Activated CD8-positive, alpha-beta memory T cell treated with anti-CD3 and anti-CD28 coated beads for 36 hours (primary cell): ENCODE measurements at regions not wholly inside any gene's neighbourhood (a gene's known extent, or its start where the extent isn't known, plus 50 kb on each side); places are given as distances from the start of the nearest gene placed in this dataset.
"Not testable (repeated sequence)": the region's sequence is repeated elsewhere in the genome, so short reads cannot be mapped to it uniquely, and the experiment has no call there.

Experiments used
- CTCF ChIA-PET: fragments of 350-600 bp; sonication (Branson Sonifier 250); formaldehyde crosslinking; loops from one replicate; lab custom pipeline; 2021; ENCODE audit warnings: antibody characterized with exemption; lab: Charles Lee
- POLR2A ChIA-PET: fragments of 350-600 bp; sonication (Branson Sonifier 250); formaldehyde crosslinking; loops from one replicate; lab custom pipeline; 2021; ENCODE audit warnings: antibody characterized with exemption; lab: Charles Lee

DNA sequence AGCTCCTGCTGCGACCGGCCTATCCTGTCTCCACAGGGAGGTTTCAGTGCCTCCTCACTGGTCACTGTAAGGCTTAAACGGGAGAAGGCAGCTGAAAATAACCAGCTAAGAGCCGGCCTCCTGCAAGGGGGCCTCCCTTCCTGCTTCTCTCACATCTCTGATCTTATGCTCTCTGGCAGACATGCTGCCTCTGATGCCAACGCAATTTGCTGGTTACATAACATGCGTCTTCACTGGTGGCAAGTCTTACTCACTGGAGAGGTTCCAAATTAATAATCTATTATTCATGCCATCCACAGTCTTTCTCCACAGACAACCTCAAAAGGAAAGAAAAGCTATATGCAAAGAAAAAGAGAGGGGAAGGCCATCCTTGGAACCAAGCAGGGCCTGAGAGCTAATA lies 91.8 kb upstream of the LRFN2 start:
- CTCF ChIA-PET, result no interaction called here
- POLR2A ChIA-PET, result no interaction called here

DNA sequence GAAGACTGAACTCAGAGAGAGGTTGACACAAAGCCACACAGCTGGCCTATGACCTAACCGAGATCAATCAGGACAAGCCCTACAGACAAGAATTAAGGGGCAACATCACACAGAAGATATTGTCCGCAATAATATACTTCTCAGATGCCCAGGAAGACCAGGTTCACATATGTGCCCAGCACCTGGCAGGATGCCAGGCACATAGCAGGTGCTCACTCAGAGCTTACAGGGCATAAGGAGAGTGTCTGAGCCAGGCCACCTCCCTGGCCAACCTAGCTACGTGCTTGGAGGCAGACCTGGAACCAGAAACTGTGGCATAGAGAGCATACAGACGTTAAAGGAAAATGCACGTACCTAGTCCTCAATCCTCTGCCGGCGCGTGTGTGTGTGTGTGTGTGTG lies 87.0 kb upstream of the LRFN2 start:
- CTCF ChIA-PET, result no interaction called here

DNA sequence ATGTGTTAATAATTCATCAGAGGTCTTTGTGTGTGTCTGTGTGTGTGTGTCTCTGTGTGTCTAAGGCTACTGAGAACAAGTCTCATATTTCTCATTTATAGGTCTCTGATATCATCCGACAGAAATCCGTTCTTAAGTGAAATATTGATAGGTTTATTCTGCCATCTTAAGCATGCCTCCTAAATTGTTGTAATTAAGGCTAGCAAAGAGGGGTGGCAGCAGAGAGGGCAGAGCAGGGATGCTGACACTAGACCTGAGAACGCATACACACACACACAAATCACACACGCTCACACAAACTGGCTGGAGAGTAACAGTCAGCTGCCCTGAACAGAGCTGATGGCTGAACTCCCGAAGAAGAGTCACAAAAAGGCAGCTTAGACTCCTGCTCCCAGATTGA lies 84.9 kb upstream of the LRFN2 start:
- POLR2A ChIA-PET, result no interaction called here
- CTCF ChIA-PET, result interaction anchor here (0.6 kb wide), 2 partner anchors 125 to 591 kb away, joined by 3 read pairs; no protein-coding TSS in a partner anchor

More for the DNA sequence above, 87.0 kb upstream of the LRFN2 start:
- POLR2A ChIA-PET, result no interaction called here

DNA sequence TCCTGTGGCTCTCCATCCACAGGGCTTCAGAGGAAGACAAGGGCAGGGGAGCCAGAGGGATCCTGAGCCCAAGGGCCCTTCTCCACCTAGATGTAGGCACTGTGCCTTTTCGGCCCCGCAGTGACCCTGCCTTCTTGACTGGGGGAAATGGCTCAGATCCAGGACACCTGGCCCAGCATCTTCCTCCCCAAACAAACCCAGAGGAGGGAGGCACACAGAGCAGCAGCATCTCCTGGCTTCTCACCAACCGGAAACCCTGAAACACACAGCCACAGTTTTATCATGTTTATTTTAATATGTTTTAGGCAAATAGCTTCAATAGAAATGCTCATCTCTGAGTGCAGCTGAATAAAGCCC lies 84.5 kb upstream of the LRFN2 start:
- POLR2A ChIA-PET, result no interaction called here
- CTCF ChIA-PET, result no interaction called here

DNA sequence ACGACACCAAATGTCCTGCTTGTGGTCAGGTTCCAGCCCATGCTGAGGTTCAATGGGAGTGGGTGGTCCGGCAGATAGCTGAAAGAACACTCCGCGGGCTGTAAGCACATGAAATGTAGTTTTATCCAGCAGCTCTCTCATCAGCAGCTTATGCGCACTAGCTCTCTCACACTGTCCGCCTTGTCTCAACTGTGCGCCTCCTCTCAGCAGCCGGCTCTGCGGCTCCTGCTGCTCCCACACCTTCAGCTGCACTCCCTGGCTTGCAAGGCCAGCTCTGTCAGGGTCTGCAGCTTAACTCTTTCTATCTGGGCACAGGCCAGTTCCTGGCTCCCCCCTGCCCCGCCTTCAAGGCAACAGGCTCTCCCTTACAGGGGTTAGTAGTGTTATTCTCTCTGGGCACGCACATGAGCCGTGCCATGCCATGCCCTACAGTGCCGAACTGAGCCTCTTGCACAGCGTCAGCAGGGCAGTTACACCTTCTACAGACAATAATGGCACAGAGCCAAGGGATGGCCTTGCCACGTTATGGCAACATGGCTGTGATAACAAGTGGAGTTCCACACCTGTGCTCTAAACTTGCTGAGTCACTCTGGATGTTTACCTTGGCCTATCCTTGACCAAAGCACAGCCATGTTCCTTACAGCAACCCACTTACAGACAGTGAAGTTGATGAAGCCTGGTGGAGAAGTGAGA lies 84.0 kb upstream of the LRFN2 start:
- ChIA-PET CTCF (no interaction called here), POLR2A (no interaction called here)

DNA sequence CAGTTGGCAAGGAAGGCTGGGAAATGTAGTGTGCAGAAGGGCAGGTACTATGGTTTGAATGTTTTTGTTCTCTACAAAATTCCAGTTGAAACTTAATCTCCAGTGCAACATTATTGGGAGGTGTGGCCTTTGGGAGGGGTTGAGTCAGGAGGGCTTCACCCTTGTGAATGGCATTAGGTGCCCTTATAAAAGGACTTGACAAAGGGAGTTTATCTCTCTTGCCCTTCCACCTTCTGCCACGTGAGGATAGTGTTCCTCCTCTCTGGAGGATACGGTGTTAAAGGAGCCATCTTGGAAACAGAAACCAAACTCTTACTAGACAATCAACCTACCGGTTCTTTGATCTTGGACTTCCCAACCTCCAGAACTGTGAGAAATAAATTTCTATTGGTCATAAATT lies 82.2 kb upstream of the LRFN2 start:
- POLR2A ChIA-PET, result no interaction called here
- CTCF ChIA-PET, result no interaction called here

DNA sequence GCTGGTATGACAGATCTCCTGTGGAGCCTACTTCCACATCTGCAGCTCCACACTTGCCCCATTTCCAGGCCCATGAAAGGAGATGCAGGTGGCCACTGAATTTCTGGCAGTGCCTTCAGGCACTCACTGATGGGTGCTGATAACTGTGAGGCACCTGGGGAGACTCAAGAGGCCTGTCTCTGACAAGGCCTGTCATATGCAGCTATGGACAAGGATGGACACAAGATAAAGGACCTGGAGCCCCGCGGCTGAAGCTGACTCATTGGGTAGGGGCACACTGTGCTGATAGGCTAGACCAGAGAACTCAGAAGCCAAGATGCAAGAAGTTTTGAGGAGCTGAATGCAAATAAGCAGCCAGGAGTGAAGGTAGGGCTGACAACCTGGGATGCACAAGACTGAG lies 81.0 kb upstream of the LRFN2 start:
- CTCF ChIA-PET, result no interaction called here
- POLR2A ChIA-PET, result no interaction called here

DNA sequence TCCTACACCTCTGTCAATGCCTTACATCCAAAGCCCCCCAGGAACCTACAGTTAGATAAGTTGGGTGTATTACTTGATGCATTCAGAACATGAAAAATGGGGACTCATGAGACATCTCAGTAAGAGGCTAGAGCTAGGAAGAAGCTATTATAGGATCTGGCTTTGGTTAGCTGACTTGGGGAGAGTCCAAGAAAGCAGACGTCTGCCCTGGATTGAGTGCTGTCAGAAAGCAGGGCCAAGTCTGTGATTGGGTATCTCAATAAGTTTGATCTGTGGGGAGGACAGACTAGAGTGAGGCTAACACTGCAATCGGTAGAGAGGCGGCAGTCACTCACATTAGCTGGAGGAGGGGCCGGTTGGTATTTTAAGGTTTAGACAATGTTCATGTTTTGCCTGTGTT lies 79.4 kb upstream of the LRFN2 start:
- ChIA-PET CTCF (no interaction called here), POLR2A (no interaction called here)

DNA sequence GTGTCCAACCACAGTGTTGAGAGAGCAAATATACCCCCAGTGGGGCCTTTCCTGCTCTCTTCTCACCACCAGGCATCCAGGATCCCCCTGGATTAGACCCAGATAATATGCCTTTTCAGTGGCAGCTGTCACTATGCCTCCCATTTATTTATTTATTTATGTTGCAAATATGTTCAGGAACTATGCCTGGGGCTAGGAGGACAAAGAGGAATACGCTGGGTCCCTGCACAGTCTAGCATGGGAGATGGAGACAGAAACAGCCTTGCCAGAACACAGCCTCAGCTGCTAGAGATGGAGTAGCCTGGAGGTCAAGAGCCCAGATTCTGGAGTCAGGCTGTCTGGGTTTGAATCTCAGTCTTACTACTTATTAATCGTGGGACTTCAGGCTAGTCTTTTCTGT lies 74.6 kb upstream of the LRFN2 start:
- POLR2A ChIA-PET, result no interaction called here
- CTCF ChIA-PET, result no interaction called here

DNA sequence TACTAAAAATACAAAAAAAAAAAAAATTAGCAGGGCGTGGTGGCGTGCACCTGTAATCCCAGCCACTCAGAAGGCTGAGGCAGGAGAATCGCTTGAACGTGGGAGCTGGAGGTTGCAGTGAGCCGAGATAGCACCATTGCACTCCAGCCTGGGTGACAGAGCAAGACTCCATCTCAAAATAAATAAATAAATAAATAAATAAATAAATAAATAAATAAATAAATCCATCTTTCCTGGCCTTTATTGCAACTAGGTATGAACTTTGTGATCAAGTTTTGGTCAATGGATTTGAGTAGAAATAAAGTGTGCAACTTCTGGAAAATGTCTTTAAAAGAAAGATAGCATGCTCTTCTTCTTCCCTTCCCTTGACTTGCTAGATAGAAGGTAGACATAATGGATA lies 69.6 kb upstream of the LRFN2 start:
- CTCF ChIA-PET, POLR2A ChIA-PET: not testable (repeated sequence)

DNA sequence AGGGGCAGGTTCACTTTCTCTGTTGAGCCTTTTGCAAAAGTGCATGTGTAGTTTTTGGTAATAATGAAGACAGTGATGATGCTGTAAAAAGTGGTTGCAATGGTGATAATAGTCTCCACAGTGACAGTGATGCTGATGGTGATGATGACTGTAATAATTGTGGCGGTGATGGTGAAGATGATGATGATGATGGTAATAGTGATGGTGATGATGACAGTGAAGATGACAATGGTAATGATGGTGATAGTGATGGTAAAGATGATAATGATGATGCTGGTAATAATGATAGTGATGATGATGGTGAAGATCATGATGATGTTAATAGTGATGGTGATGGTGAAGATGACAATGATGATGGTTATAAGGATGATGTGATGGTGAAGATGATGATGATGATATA lies 67.7 kb upstream of the LRFN2 start:
- POLR2A ChIA-PET, result no interaction called here
- CTCF ChIA-PET, result no interaction called here

DNA sequence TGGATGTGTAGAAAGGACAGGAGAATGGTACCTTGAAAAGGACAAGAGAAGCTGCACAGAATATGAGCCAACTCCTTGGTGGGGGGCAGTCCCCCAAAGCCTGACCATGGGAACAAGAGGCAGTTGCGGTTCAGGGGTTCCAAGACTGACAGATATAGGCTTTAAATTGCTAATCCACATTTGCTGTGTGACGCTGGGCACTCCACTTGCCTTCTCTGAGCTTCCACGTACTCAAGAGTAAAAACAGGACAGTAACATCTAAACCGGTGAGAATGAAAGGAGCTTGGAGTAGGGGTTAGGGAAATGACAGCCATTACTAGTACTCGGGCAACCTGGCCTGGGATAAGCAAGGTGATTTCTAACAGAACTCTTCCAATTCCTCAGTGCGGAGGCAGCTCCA lies 57.9 kb upstream of the LRFN2 start:
- POLR2A ChIA-PET, result no interaction called here

DNA sequence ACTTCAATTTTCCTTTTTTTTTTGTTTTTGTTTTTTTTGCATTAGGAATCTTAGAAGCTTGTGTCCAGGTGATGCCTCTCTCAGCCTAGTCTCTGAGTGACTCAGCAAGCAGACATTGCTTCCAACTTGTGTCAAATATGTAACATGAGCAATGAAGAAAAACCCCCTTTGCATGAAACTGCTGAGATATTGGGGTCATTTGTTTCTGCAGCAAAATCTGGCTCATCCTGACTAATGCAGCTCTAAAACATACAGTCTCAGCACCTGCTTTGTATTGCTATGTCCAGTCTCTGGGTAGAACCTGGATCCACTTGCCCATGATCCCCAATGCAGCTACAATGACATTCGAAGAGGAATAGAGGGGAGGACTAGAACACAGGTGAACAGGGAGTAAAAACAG lies 55.7 kb upstream of the LRFN2 start:
- POLR2A ChIA-PET, result no interaction called here

More for the DNA sequence above, 57.9 kb upstream of the LRFN2 start:
- CTCF ChIA-PET, result no interaction called here

DNA sequence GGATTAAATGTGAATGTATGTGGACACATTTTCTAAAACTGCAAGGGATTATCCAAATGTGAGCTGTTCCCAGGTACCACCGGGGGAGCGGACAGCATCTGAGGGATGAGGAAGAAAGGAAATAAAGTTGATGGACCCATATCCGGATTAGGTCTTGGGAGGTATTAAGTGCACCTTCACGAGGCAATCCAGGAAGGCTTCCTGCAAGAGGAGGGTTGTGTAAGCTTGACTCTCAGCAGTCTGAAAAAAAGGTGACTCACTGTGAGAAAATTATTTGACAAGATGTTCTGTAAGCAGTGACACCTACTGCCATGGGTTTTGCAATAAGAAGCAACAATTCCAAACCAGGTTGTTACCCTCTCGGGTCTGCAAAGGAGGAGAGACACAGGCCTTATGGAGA lies 55.0 kb upstream of the LRFN2 start:
- POLR2A ChIA-PET, result no interaction called here
- CTCF ChIA-PET, result no interaction called here

More for the DNA sequence above, 55.7 kb upstream of the LRFN2 start:
- CTCF ChIA-PET, result no interaction called here

DNA sequence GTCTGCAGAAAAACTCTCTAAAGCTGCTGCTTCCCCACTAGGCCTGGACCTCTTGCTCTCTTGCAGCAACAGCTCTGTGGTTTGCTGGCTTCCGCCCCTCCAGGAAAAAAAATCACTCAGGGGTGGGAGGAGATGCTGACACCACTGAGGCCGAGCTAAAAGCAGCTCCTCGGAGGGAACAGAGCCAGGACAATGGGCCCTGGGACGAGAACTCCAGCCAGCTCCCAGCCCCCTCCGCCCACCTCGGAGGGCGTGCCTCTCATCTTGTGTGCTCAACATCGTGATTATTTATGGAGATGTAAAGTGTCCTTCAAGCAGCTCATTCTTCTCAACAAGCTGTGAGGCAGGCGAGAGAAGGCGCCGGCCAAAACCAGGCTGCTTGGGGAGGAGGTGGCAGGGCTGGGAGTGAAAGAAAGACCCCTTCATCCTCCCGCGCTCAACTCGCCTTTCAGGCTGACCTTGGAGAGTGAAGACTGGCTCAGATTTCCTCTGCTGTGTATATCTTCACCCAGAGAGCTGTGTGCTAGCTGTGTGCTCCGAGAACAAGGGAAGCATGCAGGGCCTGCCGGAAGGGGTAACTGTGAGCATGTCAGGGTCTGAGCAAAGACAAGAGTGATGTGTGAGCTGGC lies 53.5 kb upstream of the LRFN2 start:
- ChIA-PET POLR2A (no interaction called here), CTCF (no interaction called here)
